HFFc6 (cell line): ENCODE measurements at regions not wholly inside any gene's neighbourhood (a gene's known extent, or its start where the extent isn't known, plus 50 kb on each side); places are given as distances from the start of the nearest gene placed in this dataset.

Experiments
- DNase-seq: peaks from one replicate; pipeline ENCODE4 v3.0.0-alpha.2; 2018
- H3K27ac Mint-ChIP-seq: 2 replicates; pipeline ENCODE4 v1.8.0; 2020; ENCODE audit warnings: mild to moderate bottlenecking, mixed read lengths
- H3K27me3 Mint-ChIP-seq: 2 replicates; pipeline ENCODE4 v1.8.0; 2021; ENCODE audit warnings: mild to moderate bottlenecking, moderate library complexity, mixed read lengths; ENCODE audit not compliant: insufficient read depth
- H3K36me3 Mint-ChIP-seq: 2 replicates; pipeline ENCODE4 v1.8.0; 2021; ENCODE audit warnings: low read depth, mixed read lengths
- H3K4me1 Mint-ChIP-seq: 2 replicates; pipeline ENCODE4 v1.8.0; 2020; ENCODE audit warnings: low read depth, mixed read lengths
- H3K4me3 Mint-ChIP-seq: 2 replicates; pipeline ENCODE4 v1.8.0; 2020; ENCODE audit warnings: mild to moderate bottlenecking, moderate library complexity, mixed read lengths
- H3K9me3 Mint-ChIP-seq: 2 replicates; pipeline ENCODE4 v1.8.0; 2020; ENCODE audit warnings: mild to moderate bottlenecking, mixed read lengths
- CTCF ChIP-seq: fragments of 200-600 bp; sonication (generic); IDR thresholded peaks from 2 replicates; pipeline ENCODE4 v1.5.0; 2021; ENCODE audit warnings: antibody characterized with exemption, mild to moderate bottlenecking

DNA sequence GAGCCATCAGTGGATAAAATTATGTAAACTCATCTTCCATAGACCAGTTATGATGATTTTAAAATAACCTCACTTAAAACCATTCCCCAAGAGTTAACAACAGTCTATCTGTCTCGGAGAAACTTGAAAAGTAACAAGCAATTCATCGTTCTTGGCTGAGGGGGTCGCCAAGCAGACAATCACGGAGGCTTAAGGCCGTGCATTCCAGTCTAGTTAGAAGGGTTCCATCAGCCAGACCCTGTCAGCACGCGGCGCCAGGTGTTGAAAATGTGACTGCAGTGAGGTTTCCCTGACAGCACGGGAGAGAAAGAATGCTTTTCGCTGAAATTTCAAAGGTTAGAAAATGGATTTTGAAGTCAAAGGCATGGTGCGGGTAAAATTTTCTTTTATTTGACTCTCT, 1025.0 kb upstream of the CELF2 start:
- Mint-ChIP-seq H3K9me3 (peaks cover 41% of the 10 kb centered on the region), H3K4me1 (no peaks in the 10 kb centered on the region), H3K4me3 (no peak overlapping the region), H3K27ac (no peak overlapping the region), H3K27me3 (peaks cover 1% of the 10 kb centered on the region; the same call in 1 of the 2 replicates), H3K36me3 (no peaks in the 10 kb centered on the region)
- DNase-seq = no peak
- TF ChIP-seq CTCF = no peak

DNA sequence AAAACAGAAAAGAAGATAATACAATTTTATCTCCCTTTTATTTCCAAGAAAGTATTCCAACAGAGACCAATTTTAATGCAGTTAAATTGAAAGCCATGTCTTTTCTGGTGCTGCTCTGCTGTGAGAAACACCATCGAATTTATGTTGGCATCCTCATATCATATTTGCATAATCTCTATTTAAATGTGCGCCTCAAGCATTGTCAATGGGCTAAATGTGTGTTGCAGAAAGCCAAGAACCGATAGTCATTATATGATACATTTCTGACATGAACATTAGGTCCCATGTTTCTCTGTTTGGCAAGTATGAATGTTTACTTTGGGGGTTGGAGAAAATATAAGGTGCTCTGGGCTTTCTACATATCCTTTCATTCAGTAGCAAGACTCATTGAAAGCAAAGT, 1023.5 kb upstream of the CELF2 start:
- peaks cover 43% of the 10 kb centered on the region for H3K9me3 Mint-ChIP-seq
- no peak overlapping the region for H3K27ac Mint-ChIP-seq
- H3K36me3 Mint-ChIP-seq = no peaks in the 10 kb centered on the region
- H3K27me3 Mint-ChIP-seq = peaks cover 1% of the 10 kb centered on the region; the same call in 1 of the 2 replicates
- no peak for DNase-seq
- H3K4me1 Mint-ChIP-seq = no peaks in the 10 kb centered on the region
- no peak for TF ChIP-seq CTCF
- no peak overlapping the region for H3K4me3 Mint-ChIP-seq

DNA sequence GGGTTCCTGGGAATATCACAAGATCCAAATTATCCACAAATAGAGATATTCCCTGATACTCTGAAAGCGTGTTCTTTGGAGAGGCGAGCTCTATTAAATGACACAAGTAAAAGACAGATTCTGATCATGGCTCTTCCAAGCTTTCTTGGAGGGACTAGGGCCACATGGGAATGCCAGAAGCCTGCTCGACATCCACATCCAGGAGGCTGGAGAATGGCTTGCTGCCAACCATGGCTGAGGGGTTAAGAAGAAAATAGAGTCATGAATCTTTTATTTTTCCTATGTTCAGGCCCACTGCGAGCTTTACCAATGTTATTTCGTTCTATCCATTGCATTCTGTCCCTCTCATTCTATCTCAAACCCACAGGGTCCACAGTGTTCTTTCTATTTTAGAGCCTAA, 1018.0 kb upstream of the CELF2 start:
- Mint-ChIP-seq H3K9me3 (peaks cover 56% of the 10 kb centered on the region), H3K4me1 (no peaks in the 10 kb centered on the region)

GRCh38 chr10:10007957-10008356, 1009.7 kb upstream of the CELF2 start:
- Mint-ChIP-seq H3K27me3 (no peaks in the 10 kb centered on the region; the same call in 1 of the 2 replicates), H3K4me3 (no peak overlapping the region), H3K4me1 (no peaks in the 10 kb centered on the region), H3K9me3 (peaks cover 43% of the 10 kb centered on the region), H3K27ac (no peak overlapping the region), H3K36me3 (0 out of 2 replicates have a peak, but pooled peaks cover 8% of the 10 kb centered on the region)
- DNase-seq = no peak
- TF ChIP-seq CTCF = no peak

More for the DNA sequence above, 1018.0 kb upstream of the CELF2 start:
- no peak for TF ChIP-seq CTCF
- Mint-ChIP-seq H3K36me3 (no peaks in the 10 kb centered on the region), H3K27me3 (no peaks in the 10 kb centered on the region), H3K27ac (no peak overlapping the region), H3K4me3 (no peak overlapping the region)
- no peak for DNase-seq

DNA sequence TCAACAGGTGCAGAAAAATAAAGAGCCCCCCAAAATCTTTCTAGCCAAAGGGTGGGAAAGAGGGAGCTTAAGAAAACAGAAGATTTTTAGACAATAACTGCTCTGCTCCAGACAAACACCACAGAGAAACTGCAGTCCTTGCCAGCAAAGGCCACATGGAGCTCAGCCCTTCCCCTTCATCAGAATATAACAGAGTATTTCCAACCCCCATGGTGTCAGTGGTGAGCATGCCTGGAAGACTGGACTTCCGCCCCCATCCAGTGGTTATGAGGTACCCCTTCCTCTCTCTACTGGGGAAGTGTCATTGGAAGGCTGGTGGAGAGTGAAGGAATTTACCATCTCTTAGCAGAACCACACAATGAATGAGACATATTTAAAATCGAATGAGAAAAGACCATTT, 1007.3 kb upstream of the CELF2 start:
- Mint-ChIP-seq H3K4me3 (no peak overlapping the region), H3K36me3 (0 out of 2 replicates have a peak, but pooled peaks cover 8% of the 10 kb centered on the region), H3K9me3 (peaks cover 24% of the 10 kb centered on the region), H3K27me3 (no peaks in the 10 kb centered on the region; the same call in 1 of the 2 replicates), H3K4me1 (no peaks in the 10 kb centered on the region), H3K27ac (no peak overlapping the region)
- TF ChIP-seq CTCF = no peak
- no peak for DNase-seq

DNA sequence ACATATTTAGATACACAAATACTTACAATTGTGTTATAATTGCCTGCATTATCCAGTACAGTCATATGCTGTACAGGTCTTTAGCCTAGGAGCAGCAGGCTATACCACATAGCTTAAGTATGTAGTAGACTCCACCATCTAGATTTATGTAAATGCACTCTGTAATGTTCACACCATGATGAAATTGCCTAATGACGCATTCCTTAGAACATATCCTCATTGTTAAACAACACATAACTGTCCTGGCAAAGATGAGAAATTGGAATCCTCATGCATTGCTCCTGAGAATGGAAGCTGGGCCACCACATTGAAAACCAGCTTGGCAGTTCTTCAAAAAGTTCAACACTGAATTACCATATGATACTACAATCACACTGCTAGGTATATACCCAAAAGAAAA, 1002.8 kb upstream of the CELF2 start:
- no peak for TF ChIP-seq CTCF
- no peak overlapping the region for H3K27ac Mint-ChIP-seq
- H3K4me3 Mint-ChIP-seq = no peak overlapping the region
- H3K27me3 Mint-ChIP-seq = no peaks in the 10 kb centered on the region; the same call in 1 of the 2 replicates
- no peaks in the 10 kb centered on the region for H3K36me3 Mint-ChIP-seq
- no peaks in the 10 kb centered on the region for H3K4me1 Mint-ChIP-seq
- peaks cover 30% of the 10 kb centered on the region for H3K9me3 Mint-ChIP-seq
- DNase-seq = no peak
